NOMO-1 treated with DMSO at 0.1 percent for 48 hours (cell line): ENCODE measurements at regions not wholly inside any gene's neighbourhood (a gene's known extent, or its start where the extent isn't known, plus 50 kb on each side); places are given as distances from the start of the nearest gene placed in this dataset.

ENCODE experiments used
- DNase-seq: peaks from one replicate; lab custom pipeline; 2025; ENCODE audit not compliant: unreplicated experiment; lab: John Stamatoyannopoulos, UW

DNA sequence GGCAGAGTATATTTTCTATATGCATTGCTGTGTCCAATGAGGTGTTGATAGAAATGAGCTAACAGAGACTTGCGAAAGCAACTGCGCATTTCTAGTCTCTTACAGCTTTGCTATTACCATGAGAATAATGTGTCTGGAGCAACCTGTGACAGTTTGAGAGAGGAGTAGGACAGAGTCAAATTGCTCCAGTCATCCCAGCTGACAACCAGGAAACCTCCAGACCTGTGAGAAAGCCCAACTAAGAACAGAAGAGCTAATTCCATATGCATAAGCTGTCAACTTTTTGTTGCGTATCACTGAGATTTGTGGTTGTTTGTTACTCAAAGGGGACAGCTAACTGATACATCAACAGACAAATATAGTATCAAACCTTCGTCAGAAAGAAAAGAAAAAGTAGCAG is 354.1 kb upstream of the LRRC7 start:
- no peak for DNase-seq

DNA sequence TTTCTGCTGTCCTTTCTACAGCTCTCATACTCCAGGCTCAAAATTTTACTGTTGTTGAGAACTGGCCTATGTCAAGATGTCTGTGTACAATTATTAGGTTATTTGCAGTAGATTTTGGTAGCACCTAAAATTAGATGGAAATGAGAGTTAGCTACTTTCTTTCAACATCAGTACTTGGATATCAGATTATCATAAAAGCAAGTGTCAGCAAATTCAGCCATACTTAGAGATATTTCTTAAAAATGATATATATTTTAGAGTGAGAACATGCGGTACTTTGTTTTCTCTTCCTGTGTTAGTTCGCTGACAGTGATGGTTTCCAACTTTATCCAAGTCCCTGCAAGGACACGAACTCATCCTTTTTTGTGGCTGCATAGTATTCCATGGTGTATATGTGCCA is 351.8 kb upstream of the LRRC7 start:
- no peak for DNase-seq

DNA sequence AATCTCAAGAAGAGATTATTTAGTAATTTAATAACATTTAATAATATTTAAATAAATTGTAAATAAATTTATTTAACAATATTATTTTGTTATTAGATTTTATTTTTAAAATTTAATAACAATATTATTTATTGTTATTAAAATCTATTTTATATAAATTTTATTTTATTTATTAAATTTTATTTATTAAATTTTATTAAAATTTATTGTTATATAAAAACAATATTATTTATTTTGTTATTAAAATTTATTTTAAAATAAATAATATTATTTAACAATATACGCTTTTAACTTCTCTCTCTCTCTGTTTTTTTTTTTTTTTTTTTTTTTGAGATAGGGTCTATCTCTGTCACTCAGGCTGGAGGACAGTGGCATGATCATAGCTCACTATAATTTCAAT is 347.1 kb upstream of the LRRC7 start:
- no peak for DNase-seq

DNA sequence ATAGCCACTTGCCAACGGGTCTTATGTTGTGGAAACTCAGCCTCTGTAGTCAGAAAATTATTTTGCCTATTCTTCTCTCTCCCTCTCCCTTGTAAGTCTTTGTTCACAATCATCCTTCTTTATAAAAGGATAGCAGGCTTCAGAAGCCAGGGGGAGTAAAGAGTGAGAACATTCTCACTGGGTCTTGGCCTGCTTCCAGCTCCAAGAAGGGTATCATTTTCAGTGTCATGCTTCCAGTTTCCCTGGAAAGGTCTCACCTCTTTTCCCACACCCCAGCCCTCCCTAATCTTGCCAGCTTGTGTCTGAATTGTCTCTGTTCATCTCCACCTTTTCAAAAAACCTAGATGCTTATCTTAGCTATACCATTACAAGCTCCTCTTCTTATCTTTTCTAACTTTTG is 346.2 kb upstream of the LRRC7 start:
- DNase-seq, result no peak

DNA sequence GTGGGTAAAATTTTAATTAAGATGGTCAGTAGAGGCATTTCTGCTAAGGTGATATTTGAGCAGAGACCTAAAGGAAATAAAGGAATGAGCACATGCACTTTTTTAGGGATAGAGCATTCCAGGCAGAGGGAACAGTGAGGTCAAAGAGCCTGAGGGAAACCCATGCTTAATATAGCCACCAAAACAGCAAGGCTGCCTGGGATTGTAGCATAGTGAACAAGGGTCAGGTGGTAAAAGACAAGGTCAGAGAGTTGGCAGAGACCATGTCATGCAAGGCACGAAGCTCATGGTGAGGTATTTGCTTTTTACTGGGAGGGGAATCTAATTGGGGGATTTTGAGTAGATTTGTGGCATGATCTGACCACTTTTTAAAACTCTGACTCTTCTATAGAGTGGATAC is 344.6 kb upstream of the LRRC7 start:
- DNase-seq, result no peak

DNA sequence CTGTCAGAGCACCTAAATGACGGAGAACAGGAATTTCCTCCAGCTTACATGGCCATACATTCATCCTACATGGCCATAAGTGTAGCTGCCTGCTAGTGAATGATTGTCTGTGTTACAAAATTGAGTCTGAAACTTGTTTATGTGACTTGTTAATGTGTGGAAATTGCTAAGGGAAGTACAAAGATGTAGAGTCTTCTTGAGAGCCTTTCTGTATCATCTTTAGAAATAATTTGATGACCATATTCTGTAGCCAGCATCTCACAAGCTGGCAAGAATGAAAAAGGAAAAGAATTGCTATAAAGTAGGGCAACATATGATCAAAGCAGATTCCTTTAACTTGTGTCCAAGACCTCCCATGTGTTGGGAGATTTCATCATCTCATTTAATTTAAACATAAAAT is 339.2 kb upstream of the LRRC7 start:
- no peak for DNase-seq

DNA sequence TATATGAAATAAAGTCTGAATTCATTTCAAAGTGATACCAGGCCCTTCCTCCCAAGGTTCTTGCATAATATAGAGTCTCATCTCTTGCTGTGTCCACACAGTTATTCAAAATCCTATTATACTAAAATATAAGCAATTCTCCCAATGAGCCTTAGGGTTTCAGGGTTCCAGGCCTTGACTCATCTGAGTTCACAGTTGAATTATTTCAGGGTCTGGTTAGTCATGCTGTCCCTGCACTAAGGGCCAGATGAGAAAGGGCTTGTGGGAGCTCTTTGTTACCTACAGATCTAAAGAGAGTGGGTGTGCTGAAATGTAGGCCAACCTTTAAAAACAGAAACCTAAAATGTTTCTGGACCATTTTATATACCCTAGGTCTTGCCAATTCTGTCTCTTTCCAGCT is 337.5 kb upstream of the LRRC7 start:
- DNase-seq, result no peak

DNA sequence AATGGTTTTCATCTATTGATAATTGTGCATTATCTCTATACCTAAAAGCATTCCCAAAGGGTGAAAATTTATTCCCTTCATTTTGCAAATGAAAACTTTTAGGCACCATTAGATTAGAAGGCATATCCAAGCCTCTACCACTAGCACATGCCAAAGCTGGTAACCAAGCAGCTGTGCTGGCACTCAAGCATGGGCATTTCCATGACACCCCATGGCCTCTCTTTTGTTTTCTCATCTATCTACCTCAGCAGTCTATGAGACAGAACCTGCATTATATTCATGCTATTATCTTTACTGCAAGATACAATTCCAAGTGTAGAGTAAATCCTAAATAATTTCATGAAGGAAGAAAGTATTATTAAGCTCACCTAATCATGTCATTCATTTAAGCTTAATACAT is 334.3 kb upstream of the LRRC7 start:
- no peak for DNase-seq

DNA sequence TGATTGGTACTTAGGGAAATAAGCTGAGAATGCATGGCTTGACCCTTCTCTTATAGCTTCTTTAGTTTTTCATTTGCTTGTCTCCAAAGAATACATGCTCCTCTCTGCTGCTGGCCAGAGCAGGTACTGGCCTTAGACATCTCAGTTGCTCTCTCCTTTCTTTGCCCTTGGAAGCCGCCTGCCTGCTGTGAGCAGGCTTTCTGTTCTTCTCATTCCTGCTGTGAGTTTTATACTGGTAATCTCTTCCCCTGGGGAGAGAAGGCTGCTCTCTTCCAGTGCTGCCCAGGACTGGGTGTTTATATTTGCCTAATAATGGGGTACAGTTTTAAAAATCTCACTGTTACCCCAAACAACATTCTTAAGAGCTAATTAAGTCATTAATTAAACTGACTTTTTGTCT is 323.5 kb upstream of the LRRC7 start:
- DNase-seq, result no peak

DNA sequence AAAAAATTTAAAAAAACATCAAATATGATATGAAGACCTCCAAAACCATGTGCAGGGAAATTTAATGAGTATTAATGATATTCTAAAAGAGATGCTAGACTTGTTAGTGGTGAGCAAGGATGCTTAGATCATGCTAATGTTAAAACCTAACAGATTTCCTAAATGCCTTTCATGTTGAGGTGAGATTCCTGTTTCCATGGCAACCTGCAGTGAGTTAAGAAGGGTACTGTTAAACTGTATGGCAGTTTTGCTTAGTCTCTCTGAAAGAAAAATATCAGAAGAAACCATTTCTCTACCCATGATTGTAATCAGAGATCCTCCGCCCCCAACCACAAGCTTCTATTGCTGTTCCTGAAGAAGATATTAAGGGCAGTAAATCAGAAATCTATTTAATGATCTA is 321.6 kb upstream of the LRRC7 start:
- DNase-seq, result no peak

DNA sequence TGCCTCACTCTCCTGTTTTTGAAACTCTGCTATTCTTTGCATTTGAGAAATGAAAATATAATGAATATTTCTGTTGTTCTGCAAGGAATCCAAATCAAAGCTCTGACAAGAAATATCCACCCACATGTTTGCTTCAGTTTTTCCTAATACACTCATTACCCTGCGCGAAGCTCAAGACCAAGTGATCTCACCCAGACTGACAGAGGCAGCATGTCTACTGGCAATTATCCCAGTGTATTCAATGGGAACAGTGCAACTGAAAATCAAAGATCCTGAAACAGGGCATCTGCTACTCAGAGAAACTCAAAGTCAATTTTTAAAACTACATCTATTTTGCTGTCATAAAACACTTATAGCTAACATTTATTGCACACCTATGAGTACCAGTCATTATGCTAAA is 321.0 kb upstream of the LRRC7 start:
- no peak for DNase-seq

DNA sequence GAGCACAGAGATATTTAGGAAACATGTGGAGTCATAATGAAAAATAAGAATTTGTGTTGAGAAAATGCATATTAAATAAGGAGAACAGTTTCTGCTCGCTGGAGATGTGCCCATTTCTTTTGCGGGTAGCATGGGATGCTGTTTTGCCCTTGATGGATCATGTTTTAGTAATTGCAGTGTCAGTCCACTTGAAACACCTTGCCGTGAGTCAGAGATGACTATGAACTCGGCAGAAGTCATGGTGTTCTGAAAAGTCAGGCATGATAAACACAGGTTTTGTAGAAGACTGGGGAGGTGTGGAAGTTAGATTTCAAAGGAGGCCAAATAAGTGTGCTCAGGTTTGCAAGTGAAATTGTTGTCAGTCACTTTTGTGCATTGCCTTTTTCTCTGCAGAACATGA is 315.0 kb upstream of the LRRC7 start:
- no peak for DNase-seq

DNA sequence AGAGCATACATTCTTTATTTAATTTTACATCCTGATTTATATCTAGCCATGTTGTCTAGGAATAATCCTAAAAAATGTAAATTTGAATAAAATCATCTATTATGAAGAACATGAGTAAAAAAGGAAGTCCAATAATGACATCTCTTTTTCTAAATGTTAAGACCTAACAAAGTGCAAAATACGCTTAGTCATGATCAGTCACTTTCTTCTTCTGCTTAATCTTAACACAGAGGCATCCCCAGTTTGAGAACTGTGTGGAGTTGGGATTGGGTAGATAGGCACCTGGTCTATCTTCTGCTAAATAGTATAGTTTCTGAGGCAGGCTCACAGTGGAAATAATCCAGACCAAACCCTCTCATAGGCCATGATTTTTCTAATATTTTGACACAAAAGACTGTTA is 311.7 kb upstream of the LRRC7 start:
- no peak for DNase-seq

DNA sequence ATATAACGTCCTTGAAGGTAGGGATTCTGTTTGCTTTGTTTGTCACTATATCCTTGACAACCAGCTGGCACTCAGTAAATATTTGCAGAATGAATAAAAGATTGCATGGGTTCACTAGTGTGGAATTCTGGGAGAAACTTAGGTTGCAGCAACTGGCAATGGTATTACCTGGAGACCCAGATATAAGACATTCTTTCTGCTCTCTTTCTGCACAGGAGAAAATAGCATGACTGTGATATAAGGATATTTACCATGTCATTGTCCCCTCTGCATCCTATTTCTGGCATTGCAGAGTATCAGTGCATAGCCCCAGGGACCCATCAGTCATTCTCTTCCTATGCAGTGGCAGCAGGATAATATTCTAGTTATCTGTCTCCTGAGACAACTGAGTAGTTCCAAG is 308.9 kb upstream of the LRRC7 start:
- no peak for DNase-seq

DNA sequence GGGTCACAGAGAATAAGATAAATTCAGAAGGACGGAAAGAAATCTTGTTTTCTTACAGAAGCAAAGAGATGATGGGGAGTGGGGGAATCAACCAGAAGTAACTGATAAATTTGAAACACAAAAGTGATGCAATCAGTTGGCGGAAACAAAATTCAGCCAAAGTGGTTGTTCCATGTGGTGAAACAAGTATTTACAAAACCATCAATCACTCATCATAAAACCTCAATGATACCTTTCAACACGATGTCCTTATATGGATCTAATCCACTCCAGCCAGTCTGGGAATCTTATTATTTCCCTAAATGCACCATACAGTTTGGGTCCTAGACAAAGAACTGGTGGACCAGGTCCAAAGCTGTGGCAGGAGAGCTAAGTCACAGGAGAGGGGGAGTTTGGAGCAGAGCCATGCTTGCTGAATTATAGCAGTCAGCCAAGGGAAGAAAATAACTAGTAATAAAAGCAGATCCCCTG is 303.8 kb upstream of the LRRC7 start:
- no peak for DNase-seq

DNA sequence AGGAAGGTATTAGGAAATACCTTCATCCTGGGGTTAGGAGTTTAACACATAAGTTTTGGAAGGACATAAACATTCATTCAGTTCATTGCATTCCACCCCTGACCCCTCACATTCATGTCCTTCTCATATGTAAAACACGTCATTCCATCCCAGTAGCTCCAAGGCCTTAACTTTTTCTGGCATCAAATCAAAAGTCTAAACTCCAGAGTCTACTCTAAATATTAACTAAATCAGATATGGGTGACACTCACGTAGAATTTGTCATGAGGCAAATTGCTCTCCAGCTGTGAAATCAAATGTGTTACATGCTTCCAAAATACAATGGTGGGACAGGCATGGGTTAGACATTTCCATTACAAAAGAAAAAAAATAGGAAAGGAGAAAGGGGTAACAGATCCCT is 298.2 kb upstream of the LRRC7 start:
- DNase-seq, result no peak

DNA sequence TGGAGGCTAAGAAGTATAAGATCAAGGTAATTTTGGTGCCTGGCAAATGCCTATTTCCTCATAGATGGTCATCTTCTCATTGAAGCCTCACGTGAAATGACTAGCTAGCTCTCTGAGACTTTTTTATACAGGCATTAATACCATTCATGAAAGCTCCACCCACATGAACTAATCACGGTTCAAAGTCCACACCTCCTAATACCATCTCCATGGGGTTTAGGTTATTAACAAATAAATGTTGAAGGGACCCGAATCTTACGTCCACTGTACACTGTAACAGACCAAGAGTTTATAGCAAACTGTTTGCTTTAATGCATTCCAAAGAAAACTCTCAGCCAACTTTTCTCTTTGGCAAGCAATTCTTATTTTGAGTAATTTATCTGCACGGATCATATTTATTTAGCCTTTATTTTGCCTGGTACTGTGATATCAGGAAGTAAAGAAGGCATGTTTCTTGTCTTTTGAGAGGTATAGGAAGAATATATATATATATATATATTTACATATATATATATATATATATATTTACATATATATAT is 296.1 kb upstream of the LRRC7 start:
- no peak for DNase-seq

DNA sequence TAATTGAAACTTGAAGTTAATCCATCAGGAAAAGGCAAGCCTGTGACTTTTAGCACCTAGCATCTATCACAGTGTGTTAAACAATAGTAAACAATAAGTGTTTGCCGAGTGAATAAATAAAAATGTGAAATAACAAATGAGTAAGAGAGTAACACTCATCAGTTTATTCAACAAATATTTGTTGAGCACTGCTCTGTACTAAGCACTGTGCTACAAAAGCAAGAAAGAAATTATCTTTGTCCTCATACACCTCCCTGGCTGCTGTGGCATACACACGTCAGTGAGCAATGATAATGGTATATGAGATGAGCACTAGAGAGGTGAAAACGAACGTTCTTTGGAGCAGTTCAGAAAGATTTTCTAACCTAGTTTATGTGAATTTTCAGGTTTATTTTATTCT is 295.0 kb upstream of the LRRC7 start:
- DNase-seq, result no peak

DNA sequence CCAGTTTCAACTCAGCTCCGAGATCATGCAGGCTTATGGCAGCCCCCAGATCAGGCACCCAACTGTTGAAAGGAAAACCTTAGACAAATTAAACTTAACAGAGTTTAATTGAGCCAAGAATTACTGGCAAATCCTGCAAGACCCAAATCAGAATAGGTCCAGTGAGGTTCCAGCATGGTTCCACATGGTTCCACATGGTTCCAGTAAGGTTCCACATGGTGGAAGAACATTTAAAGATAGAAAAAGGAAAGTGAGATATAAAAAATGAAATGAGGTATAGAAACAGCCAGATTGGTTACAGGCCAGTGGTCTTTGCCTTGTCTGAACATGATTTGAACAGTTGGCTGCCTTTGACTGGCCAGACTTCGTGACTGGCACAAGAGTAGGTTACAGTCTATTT is 288.8 kb upstream of the LRRC7 start:
- no peak for DNase-seq

DNA sequence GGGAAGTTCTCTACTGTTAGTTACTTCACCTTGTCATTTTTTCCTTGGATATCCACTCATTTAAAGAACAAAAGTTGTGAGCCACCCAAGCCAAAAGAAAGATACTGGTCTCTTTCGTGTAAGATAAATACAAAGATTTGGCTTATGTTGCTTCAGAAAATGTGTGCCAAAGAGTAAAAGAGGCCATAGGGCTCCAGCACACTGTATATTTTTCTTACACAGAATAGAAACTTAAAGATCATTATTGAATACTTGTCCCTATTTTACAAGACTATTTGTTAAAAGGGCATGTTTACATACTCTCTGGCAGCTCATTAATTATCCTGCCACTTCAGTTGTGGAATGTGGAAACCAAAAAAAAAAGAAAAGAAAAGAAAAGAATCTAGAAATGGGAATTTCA is 284.2 kb upstream of the LRRC7 start:
- DNase-seq, result no peak

DNA sequence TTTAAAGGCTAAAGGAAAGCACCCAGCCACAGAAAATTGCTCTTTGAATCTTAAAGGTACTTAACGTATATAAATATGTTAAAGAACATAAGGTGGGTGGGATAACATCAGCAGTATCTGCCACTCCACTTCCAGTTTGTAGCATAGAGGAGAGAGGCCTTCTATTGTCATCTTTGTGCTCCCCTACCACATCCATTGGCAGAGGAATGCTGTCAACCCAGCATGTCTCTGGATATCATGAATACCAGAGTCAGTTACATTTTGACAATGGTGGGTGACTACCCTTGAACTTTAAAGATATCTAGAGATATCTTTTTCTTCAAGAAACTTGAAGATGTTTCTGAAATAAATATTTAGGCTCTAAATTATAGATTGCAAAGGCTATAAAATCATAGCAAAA is 283.2 kb upstream of the LRRC7 start:
- DNase-seq, result no peak

DNA sequence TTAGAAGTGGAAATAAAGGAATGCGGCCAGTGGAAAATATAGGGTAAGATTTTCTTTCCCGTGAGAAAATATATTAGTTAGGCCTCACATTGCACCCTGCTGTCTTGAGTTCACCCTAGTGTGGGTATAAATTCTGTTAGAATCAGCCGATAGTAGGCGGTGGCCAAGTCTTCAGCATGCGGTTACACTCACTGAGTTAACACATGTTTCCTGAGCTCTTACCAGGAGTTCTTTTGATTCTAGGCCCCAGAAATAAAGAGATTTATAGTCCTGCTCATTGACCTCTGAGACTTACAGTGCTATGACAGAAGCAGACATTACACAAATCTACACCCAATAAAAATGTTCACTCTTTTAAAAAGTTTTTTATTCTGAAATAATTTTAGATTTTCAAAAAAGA is 279.3 kb upstream of the LRRC7 start:
- no peak for DNase-seq

DNA sequence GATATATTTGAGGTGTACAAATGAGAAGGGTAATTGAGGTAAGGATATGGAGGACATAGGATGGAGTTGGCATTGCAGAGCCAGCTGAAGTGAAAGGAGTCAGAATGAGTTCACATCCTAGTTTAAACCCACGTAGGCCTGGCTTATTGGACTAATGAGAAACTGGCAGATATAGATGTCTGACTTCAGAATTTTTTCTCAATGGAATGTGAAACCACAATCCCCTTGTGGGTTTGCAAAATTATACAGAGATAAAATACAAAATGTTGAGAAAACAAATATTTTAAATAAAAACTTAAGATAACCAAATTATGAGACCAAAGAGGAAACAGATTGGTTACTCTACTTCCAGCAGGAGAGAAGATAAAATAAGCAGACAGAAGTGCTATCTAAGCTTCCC is 277.4 kb upstream of the LRRC7 start:
- no peak for DNase-seq

DNA sequence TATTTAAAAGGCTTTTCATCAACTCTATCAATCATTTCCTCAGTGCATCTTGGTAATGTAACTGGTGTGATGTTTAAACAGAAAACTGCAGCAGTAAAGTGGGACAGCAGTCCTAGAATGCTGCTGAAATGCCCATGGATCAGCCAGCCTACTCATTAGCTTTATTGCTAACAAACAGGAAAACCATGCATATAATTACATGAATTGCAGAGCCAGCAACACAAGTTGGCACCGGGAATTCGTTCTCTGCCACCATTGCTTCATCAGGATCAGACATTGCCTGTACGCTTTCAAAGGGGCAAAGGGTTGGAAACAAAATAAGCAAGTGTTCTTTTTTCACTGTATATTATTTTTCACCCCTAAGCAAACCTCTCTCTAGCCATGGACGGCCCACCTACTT is 276.2 kb upstream of the LRRC7 start:
- DNase-seq, result no peak
